Glomerular visceral epithelial cell (primary cell): ENCODE measurements at regions not wholly inside any gene's neighbourhood (a gene's known extent, or its start where the extent isn't known, plus 50 kb on each side); places are given as distances from the start of the nearest gene placed in this dataset.
"Not testable (repeated sequence)": the region's sequence is repeated elsewhere in the genome, so short reads cannot be mapped to it uniquely, and the experiment has no call there.

Experiments
- DNase-seq: peaks from one replicate; pipeline ENCODE4 v3.0.0-alpha.2; 2016; ENCODE audit errors: extremely low spot score

DNA sequence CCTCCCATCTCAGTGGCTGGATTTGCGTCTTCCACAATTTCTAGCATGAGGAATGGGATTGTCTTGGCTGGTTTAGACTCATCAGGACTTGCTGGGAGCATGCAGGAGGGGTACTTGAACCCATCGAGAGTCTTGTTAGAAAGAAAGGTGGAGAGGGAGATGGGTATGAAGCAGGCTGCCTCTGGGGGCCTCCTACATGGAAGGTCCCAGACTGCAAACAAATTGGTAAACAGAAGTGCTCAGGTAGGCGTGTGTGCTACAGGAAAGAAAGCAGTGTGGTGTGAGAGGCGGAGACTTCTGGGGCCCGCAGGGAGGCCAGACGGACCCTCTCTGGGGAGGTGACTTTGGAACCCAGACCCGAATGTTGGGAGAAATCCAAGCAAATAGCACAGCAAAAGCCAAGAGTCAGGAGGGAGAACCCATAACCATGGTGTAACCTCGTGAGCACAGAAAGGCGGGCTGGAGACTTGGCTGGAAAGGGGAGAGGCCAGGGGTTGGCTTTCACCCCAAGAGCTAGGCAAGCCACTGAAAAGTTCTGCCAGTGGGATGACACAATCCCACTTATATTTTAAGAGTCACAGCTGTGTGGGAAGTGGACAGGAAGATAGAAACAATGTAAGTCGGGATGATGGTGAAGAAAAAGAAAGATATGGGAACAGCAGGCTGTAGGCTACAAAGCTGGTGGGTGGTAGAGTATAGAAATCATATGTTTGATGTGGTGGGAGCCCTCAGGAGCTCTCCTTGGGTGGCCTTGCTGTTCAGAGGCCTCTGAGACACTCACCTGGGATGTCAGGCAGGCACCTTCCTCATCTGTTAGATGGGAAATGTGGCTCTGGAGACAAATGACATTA is 130.1 kb upstream of the PRR20G start:
- no peak for DNase-seq

- DNase-seq, result no peak
These were observed 126.0 kb upstream of the PRR20G start for GRCh38 chr3:127413871-127414270.

DNA sequence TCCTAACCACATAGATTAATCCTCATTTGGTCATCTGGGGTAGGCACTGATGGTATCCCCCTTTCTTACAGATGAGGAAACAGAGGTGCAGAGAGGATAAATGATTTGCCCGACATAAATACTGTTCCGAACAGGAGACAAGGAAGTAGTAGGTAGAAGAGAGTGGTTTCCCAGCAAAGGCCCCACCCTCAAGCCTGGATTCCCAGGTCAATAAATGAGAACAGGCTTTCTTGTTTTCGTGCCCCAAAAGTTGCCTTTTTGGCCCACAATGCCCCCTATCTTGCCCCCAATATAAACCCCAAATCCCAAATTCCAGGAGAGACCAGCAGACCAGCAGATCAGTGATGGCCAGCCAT is 125.5 kb upstream of the PRR20G start:
- no peak for DNase-seq

DNA sequence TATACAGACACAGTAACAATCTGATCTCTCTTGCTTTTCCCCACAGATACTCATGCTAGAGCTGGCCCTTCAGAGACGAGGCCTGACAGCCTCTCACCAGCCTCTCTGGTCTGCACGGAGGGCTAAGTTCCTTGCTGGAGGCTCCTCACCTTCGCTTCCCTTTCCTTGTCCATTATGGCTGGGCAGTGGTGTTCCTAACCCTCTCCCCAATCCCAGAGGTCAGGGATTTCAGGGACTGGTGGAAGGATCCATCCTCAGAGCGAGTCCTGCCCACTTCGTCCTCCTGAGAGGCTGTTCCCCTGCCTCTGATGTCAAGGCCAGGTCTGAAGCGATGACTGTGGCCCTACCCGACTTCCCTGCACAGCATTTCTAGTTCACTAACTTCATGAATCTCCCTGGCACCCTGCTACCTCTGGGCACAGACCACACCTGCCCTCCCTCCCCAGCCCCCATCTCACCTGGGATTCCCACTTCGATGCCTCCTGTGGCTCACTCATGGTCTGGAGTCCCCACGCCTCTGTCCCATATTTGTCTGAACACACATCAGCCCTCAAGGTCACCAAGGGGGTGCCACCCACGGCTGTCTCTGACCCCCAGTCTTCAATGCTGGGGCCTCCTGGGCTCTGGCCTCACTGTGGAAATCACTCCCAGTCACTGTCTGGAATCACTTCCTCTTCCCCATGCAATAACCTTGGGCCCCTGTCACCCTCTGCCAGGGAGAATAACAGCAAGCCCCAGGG is 124.9 kb upstream of the PRR20G start:
- DNase-seq, result no peak

GRCh38 chr3:127411875-127412274 is 124.0 kb upstream of the PRR20G start:
- DNase-seq, result not testable (repeated sequence)

- no peak for DNase-seq
These were observed 123.4 kb upstream of the PRR20G start for GRCh38 chr3:127411083-127411727.

DNA sequence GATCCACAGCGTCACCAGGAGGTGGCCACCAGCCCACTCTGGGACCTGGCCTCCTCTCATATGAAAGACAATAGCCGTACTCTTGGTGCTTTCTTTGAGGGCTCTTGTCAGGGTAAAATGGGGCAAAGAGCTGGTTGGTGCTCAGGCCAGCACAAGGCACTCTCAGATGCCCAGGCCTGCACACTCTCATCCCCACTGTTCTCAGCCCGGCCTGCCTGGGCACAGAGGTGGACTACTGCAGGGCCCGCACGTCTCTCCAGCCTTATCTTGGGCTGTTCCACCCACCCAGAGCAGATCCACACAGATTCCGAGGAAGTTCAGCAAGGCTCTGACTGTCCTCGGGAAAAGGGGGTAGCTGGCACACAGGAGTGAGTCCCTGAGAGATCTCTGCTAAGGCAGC is 122.8 kb upstream of the PRR20G start:
- no peak for DNase-seq

DNA sequence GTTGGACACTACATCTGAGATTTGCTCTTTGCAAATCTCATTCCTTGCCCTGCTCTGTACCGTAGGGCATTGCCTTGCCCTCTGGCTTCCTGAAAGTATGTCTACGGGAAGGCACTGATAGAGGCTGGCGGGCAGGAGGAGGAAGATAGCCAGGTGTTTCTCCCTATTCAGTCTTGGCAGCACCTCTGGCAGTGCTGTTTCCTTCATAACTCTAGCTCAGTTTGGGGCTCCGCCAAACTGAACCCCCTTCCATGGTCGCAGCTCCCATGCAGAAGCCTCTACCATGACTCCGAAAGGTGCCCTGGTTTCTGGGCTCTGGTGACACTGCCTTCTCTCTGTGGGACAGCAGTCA is 122.3 kb upstream of the PRR20G start:
- DNase-seq, result no peak

GRCh38 chr3:127409421-127410136 is 121.7 kb upstream of the PRR20G start:
- no peak for DNase-seq

- no peak for DNase-seq
These were observed 121.0 kb upstream of the PRR20G start for GRCh38 chr3:127408684-127409420.

- DNase-seq, result no peak
These were observed 120.3 kb upstream of the PRR20G start for GRCh38 chr3:127408022-127408683.

- no peak for DNase-seq
These were observed 119.4 kb upstream of the PRR20G start for GRCh38 chr3:127407026-127407939.

GRCh38 chr3:127406309-127407025 is 118.6 kb upstream of the PRR20G start:
- peak; percentile 18 for DNase-seq

GRCh38 chr3:127405791-127406190 is 117.9 kb upstream of the PRR20G start:
- no peak for DNase-seq

DNA sequence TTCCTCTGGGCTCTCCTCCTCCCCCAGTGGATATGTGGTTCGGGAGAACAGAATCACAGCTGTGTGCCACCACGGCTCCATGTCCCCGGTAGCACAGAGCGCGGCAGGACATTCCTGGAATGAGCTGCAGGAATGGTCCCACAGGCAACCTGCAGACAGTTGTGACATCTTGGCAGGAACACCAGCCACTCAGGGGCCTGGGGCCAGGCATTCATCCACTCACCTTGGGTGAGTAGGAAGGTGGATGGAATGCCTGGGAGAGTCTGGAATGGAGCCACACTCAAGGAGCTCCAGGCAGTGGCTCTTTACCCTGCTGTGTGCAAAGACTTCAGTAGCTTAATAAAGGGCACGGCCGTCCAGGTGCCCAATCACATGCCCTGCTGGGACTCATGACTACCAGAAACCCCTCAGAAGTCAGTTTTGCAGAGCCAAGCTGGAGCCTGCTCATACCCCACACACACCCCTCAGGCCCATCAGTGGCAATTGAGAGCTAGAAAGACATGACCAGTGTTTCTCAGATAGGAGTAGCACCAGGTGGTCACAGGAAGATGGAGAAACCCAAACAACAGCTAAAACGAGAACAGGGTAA is 117.3 kb upstream of the PRR20G start:
- DNase-seq, result no peak

GRCh38 chr3:127404221-127405009 is 116.6 kb upstream of the PRR20G start:
- no peak for DNase-seq

- no peak for DNase-seq
These were observed 115.9 kb upstream of the PRR20G start for GRCh38 chr3:127403795-127404194.

DNA sequence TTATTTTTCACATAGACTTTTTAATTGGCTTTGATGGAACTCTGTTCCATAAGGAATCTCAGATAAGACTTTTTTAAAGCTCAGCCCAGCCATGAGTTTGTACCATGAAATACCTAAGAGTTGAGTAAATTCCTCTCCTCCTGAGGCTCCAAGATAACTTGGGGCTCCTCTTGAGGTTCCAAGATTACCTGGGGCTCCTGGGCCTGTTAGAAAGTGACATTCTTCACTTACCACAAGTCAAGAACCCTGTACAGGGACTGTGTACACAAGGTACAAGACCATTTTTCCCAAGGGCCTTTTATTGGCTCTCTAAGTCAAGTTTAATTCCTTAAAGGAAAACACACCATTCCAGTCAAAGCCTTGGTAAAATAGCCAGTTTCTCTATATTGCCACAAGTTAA is 111.3 kb upstream of the PRR20G start:
- no peak for DNase-seq
